HepG2 (cell line): ENCODE measurements at regions not wholly inside any gene's neighbourhood (a gene's known extent, or its start where the extent isn't known, plus 50 kb on each side); places are given as distances from the start of the nearest gene placed in this dataset.

Source experiments
- ARHGAP35 ChIP-seq: sonication (generic); formaldehyde crosslinking; IDR thresholded peaks from 2 replicates; pipeline ENCODE4 v1.9.0; 2022; ENCODE audit warnings: mild to moderate bottlenecking, inconsistent platforms, moderate library complexity, missing genetic modification reagents, borderline replicate concordance
- EZH2 ChIP-seq: conservative IDR thresholded peaks from 2 replicates; pipeline ENCODE4 v1.6.1; 2012; ENCODE audit warnings: mild to moderate bottlenecking, low read depth, low read length, moderate library complexity
- RFX5 ChIP-seq: IDR thresholded peaks from 2 replicates; pipeline ENCODE4 v1.6.1; 2011; ENCODE audit warnings: low read depth, low read length, improper control_type of control experiment
- ZSCAN30 ChIP-seq: sonication (generic); formaldehyde crosslinking; IDR thresholded peaks from 2 replicates; pipeline ENCODE4 v1.5.0; 2020; ENCODE audit warnings: mild to moderate bottlenecking, missing genetic modification reagents
- ZSCAN9 ChIP-seq: IDR thresholded peaks from 2 replicates; pipeline ENCODE4 v1.6.1; 2016; ENCODE audit warnings: borderline replicate concordance
- TF ChIP-seq, protein P1 (sequence below): sonication (generic); formaldehyde crosslinking; IDR thresholded peaks from 2 replicates; pipeline ENCODE4 v1.5.0; 2020; ENCODE audit warnings: mild to moderate bottlenecking, missing genetic modification reagents, moderate library complexity

- TF ChIP-seq EZH2 (no peak), ZSCAN30 (CRISPR knock-in tag) (no peak), RFX5 (no peak), ZSCAN9 (CRISPR knock-in tag) (no peak), ARHGAP35 (no peak)
- TF ChIP-seq, protein P1, sequence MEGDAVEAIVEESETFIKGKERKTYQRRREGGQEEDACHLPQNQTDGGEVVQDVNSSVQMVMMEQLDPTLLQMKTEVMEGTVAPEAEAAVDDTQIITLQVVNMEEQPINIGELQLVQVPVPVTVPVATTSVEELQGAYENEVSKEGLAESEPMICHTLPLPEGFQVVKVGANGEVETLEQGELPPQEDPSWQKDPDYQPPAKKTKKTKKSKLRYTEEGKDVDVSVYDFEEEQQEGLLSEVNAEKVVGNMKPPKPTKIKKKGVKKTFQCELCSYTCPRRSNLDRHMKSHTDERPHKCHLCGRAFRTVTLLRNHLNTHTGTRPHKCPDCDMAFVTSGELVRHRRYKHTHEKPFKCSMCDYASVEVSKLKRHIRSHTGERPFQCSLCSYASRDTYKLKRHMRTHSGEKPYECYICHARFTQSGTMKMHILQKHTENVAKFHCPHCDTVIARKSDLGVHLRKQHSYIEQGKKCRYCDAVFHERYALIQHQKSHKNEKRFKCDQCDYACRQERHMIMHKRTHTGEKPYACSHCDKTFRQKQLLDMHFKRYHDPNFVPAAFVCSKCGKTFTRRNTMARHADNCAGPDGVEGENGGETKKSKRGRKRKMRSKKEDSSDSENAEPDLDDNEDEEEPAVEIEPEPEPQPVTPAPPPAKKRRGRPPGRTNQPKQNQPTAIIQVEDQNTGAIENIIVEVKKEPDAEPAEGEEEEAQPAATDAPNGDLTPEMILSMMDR (CRISPR knock-in tag) = no peak
Observed at GRCh38 chr5:3155046-3155445, 403.6 kb upstream of the IRX2 start.
